Parathyroid adenoma (tissue), 2 donors: ENCODE measurements at regions not wholly inside any gene's neighbourhood (a gene's known extent, or its start where the extent isn't known, plus 50 kb on each side); places are given as distances from the start of the nearest gene placed in this dataset.

Experiments used
- H2AFZ ChIP-seq: fragments of 300-600 bp; sonication (generic); one replicate; pipeline ENCODE4 v1.7.0; 2017; ENCODE audit warnings: antibody characterized with exemption, mild to moderate bottlenecking
- H3K27ac ChIP-seq: fragments of 300-600 bp; sonication (generic); one replicate; pipeline ENCODE4 v1.7.0; 2017
- H3K27me3 ChIP-seq: fragments of 300-600 bp; sonication (generic); one replicate; pipeline ENCODE4 v1.7.0; 2017; ENCODE audit warnings: low read length; ENCODE audit not compliant: control insufficient read depth, insufficient read depth
- H3K36me3 ChIP-seq: fragments of 300-600 bp; sonication (generic); one replicate; pipeline ENCODE4 v1.7.0; 2017; ENCODE audit warnings: low read length; ENCODE audit not compliant: control insufficient read depth, insufficient read depth
- H3K4me1 ChIP-seq: fragments of 300-600 bp; sonication (generic); one replicate; pipeline ENCODE4 v1.7.0; 2017; ENCODE audit warnings: control low read depth
- H3K4me2 ChIP-seq: fragments of 300-600 bp; sonication (generic); one replicate; pipeline ENCODE4 v1.7.0; 2017; ENCODE audit warnings: low read length
- H3K4me3 ChIP-seq: fragments of 300-600 bp; sonication (generic); one replicate; pipeline ENCODE4 v1.7.0; 2017; ENCODE audit warnings: low read depth, low read length
- H3K79me2 ChIP-seq: fragments of 300-600 bp; sonication (generic); one replicate; pipeline ENCODE4 v1.7.0; 2017; ENCODE audit warnings: control low read depth
- H3K9ac ChIP-seq: fragments of 300-600 bp; sonication (generic); one replicate; pipeline ENCODE4 v1.7.0; 2017; ENCODE audit warnings: mild to moderate bottlenecking
- H3K9me3 ChIP-seq: fragments of 300-600 bp; sonication (generic); one replicate; pipeline ENCODE4 v1.7.0; 2017; ENCODE audit warnings: low read length; ENCODE audit not compliant: control insufficient read depth
- CTCF ChIP-seq: fragments of 300-600 bp; sonication (generic); IDR thresholded peaks from one replicate; pipeline ENCODE4 v1.7.0; 2017; ENCODE audit warnings: antibody characterized with exemption, mild to moderate bottlenecking
- donor health status: primary hyperparathyroidism.

GRCh38 chr16:60041671-60042070 lies 1307.6 kb upstream of the GOT2 start:
- no peaks in the 10 kb centered on the region for H3K4me1 ChIP-seq
- no peak overlapping the region for H3K4me2 ChIP-seq

GRCh38 chr16:60031740-60032139 lies 1297.6 kb upstream of the GOT2 start:
- TF ChIP-seq CTCF: no peak
- Histone ChIP-seq H3K4me2 (no peak overlapping the region), H3K9ac (no peak overlapping the region), H3K27ac (no peak overlapping the region), H3K9me3 (no peaks in the 10 kb centered on the region), H3K4me3 (no peak overlapping the region), H3K79me2 (no peaks in the 10 kb centered on the region), H3K36me3 (no peaks in the 10 kb centered on the region), H2AFZ (no peak overlapping the region), H3K27me3 (no peaks in the 10 kb centered on the region), H3K4me1 (no peaks in the 10 kb centered on the region)

More at GRCh38 chr16:60041671-60042070, 1307.6 kb upstream of the GOT2 start:
- Histone ChIP-seq H3K27me3 (no peaks in the 10 kb centered on the region), H3K79me2 (no peaks in the 10 kb centered on the region), H2AFZ (no peak overlapping the region), H3K27ac (no peak overlapping the region), H3K9ac (no peak overlapping the region), H3K36me3 (no peaks in the 10 kb centered on the region), H3K4me3 (no peak overlapping the region), H3K9me3 (no peaks in the 10 kb centered on the region)
- no peak for TF ChIP-seq CTCF

GRCh38 chr16:60027351-60027750 lies 1293.2 kb upstream of the GOT2 start:
- Histone ChIP-seq H3K4me2 (no peak overlapping the region), H3K4me3 (no peak overlapping the region)

GRCh38 chr16:60013076-60013475 lies 1279.0 kb upstream of the GOT2 start:
- H3K79me2 ChIP-seq: no peaks in the 10 kb centered on the region
- H3K27ac ChIP-seq: no peak overlapping the region
- H3K9ac ChIP-seq: no peak overlapping the region
- no peak for TF ChIP-seq CTCF
- no peaks in the 10 kb centered on the region for H3K9me3 ChIP-seq
- H3K27me3 ChIP-seq: no peaks in the 10 kb centered on the region
- no peaks in the 10 kb centered on the region for H3K4me1 ChIP-seq
- no peaks in the 10 kb centered on the region for H3K36me3 ChIP-seq
- H3K4me2 ChIP-seq: no peak overlapping the region
- no peak overlapping the region for H2AFZ ChIP-seq
- no peak overlapping the region for H3K4me3 ChIP-seq

More at GRCh38 chr16:60027351-60027750, 1293.2 kb upstream of the GOT2 start:
- Histone ChIP-seq H3K9ac (no peak overlapping the region), H2AFZ (no peak overlapping the region), H3K79me2 (no peaks in the 10 kb centered on the region), H3K9me3 (no peaks in the 10 kb centered on the region), H3K36me3 (no peaks in the 10 kb centered on the region), H3K27ac (no peak overlapping the region), H3K4me1 (no peaks in the 10 kb centered on the region), H3K27me3 (no peaks in the 10 kb centered on the region)
- TF ChIP-seq CTCF: no peak

GRCh38 chr16:60001523-60001922 lies 1267.4 kb upstream of the GOT2 start:
- Histone ChIP-seq H3K36me3 (no peaks in the 10 kb centered on the region), H2AFZ (no peak overlapping the region)
- no peak for TF ChIP-seq CTCF

More at GRCh38 chr16:60001523-60001922, 1267.4 kb upstream of the GOT2 start:
- Histone ChIP-seq H3K27me3 (no peaks in the 10 kb centered on the region), H3K9ac (no peak overlapping the region), H3K27ac (no peak overlapping the region), H3K4me1 (no peaks in the 10 kb centered on the region), H3K4me3 (no peak overlapping the region), H3K4me2 (no peak overlapping the region), H3K79me2 (no peaks in the 10 kb centered on the region), H3K9me3 (no peaks in the 10 kb centered on the region)
